G401 (cell line): ENCODE measurements at regions not wholly inside any gene's neighbourhood (a gene's known extent, or its start where the extent isn't known, plus 50 kb on each side); places are given as distances from the start of the nearest gene placed in this dataset.

ENCODE experiments used
- DNase-seq: peaks from one replicate; pipeline ENCODE4 v3.0.0-alpha.2; 2015; ENCODE audit warnings: low spot score
- in situ Hi-C: cut with HindIII; loops from 2 replicates; pipeline ENCODE4 v1.10.0; 2016; ENCODE audit warnings: low sequenced_read_pairs, mixed read lengths

DNA sequence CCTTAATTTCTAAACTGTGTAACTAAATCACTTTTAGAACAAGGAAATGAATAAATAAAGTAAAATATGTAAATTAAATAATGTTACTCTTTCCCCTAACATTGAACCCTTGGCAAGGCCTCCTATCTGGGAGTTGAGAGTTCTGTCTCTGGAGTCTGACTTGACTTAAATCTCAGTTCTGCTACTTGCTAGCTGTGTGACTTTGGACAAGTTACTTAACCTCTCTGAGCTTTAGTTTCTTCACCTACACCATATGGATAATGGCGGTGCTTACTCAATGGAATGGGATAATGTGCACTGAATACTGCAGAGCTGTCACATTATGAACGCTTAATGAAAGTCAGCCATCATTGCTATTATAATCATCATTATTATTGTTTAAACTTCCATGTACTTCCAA, 92.1 kb upstream of the SOD3 start:
- in situ Hi-C loops: no loop called here
- no peak for DNase-seq

DNA sequence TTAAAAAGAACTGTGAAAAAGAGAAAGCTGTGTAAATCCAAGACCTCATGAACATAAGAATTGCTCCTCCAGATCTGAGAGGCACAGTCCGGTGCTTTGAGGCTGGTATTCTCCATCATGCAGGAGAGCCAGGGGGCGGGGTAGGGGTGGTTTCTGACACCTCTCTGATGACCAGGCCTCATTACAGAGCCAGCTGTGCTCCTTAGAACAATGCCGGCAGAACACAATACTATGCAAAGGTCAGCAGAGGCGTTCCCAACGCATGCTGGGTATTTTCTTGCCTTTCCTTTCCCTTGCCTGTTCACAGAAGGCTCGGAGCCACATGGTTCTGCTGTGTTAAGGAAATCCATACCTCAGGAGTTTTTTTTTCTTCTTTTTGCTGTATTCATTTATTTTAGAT, 91.2 kb upstream of the SOD3 start:
- in situ Hi-C loops: no loop called here
- DNase-seq: no peak

DNA sequence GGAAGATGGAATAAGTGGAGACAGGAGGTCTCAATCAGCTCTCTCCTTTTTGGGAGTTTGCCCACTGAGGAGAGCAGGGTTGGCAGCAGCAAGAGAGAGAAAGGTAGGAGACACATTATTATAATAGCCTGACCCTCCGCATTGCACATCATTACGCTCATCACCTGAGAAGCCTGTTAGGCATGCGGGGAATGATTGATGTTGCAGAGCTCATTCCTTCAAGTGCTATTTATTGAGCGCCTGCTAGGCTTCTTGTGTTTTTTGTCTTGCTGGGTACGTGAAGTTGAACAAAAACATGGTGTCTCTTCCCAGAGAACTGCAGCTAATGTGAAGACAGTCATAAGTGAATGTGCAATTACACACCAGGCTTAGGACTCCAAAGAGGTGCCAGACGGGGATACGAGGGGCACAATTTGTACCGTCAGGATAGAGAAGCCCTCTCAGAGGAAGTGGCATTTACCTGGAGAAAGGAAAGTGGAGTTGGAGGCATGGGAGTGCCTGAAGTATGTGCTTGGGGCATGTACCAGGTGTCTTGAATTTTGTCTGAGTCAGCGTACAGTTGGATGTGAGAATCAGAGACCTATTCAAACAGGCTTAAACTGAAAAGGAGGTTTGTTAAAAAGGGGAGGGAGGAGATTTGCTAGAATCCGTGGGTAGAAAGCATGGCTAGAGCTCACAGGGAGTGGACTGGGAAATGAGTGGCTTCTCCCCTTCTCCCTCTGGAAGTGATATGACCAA, 90.2 kb upstream of the SOD3 start:
- no peak for DNase-seq
- in situ Hi-C loops: no loop called here

DNA sequence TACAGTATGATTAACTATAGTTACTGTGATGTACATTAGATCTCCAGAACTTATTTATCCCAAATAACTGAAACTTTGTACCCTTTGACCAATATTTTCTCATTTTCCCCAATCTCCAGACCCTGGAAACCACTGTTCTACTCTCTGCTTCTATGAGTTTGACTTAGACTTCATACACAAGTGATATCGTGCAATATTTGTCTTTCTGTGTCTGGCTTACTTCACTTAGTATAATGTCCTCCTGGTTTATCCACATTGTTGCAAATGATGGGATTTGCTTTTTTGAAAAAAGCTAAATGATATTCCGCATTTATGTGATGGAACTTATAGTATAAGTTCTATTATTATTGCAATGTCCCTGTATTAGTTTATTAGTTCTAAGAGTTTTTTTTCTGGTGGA, 81.8 kb upstream of the SOD3 start:
- in situ Hi-C loops: no loop called here
- DNase-seq: no peak

DNA sequence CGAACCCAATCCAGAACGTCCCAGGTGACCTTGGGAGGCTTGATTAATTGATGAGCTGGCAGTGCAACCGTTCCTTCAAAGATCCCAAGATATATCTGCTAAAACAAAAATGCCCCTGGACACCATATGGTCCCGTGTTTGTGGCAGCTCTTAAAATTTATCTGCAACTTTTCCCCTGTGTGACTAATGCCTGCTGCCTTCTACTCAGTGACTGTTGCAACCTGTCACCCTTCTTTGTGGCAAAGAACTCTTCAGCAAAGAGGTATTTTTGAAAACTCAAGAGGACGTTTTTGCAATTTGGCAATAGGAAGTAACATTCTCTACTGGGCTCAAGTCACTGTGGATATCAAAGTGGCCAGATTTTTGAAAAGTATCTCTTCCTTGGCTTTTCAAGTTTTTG, 75.8 kb upstream of the SOD3 start:
- no peak for DNase-seq
- in situ Hi-C loops: no loop called here

DNA sequence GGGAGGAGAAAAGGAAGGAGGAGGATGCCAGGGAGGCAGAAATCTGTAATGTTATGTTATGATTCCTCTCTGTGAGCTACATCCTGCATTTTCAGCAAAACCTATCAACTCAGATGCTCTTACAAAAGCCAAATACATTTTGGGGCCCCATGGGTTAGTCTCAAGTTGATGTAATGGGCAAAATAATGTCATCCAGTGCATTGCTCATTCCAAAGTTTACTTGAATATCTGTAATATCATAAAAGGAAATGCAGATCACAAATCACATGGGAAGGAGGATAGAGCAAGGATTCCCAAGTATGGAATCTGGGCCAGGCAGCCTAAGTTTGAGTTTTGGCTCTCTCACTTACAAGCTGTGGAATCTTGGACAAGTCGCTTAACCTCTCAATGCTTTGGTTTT, 74.9 kb upstream of the SOD3 start:
- no peak for DNase-seq
- in situ Hi-C loops: no loop called here

DNA sequence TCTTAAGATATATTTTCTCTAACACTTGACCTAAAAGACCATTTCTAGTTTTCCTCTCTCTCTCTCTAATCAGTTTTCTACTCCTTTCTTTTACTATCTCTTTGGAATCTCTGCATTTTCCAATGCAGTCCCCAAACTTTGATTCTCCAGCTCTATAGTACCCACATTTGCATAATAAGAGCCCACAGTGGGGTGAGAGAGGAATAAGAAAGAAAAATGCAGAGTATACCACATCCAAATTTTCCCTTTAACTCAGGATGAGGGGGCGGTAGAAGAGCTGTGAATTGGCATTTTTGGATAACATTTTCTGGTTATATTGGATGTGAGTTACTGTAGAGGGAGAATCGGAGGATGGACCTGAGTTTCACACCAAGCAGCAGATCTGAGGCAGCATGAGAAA, 74.4 kb upstream of the SOD3 start:
- in situ Hi-C loops: no loop called here

GRCh38 chr4:24722026-24722568, 73.3 kb upstream of the SOD3 start:
- in situ Hi-C loops: no loop called here
- no peak for DNase-seq

More for the DNA sequence above, 74.4 kb upstream of the SOD3 start:
- no peak for DNase-seq

DNA sequence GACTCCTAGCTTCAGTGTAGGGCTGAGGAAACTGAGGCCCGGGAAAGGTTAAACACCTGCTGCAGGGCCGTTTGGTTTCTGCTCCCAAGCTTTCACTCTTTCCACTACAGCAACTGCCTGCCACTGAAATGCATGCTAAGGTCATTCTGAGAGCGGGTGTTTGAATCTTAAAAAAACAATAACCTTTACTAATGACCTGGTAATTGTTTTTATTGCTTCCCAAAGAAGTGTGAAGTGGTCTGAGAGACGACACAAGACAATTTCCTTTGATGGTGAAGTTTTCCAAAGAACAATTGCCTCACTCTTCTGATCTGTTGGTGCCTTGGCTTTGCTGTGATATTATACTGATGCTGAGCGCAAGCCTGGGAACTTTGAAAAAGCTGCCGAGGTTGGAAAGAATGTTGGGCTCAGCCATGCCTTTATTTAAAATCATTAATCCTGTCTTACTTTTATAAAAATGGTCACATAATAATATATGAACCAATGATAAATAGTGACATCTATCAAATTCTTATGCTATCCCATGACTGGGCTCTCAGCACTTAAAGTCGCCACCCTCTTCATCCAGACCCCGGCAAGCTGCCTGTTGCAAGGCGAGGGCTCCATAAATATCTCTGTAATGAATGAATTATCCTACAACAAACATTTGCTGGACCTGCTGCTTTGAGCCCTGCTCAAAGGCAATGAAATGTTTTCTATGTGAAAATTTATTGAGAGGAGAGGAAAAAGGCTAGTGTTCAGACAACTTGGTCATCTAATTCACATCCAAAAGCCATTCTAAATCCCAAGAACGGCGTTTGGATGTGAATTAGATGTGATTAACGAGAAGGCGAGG, 67.8 kb upstream of the SOD3 start:
- in situ Hi-C loops: no loop called here

DNA sequence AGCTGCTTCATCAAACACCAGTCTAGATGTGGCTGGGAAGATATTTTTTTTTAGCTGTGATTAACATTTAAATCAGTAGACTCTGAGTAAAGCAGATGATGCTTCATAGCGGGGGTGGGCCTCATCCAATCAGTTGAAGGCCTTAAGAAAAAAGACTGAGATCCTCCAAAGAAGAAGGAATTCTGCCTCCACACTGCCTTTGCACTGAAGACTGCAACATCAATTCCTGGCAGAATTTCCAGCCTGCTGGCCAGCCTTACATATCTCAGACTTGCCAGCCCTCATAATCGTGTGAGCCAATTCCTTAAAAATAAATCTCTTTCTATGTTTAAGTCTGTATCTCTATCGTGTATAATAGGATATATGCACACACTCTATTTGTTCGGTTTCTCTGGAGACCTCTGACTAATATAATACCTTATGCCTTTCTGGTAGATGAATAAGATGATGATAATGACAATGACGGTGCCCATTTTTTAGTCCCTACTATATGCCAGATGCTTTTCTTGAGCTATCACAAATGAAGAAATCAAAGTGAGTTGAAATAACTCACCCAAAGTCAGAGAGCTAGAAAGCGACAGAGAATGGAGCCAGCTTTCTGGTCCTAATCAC, 66.1 kb upstream of the SOD3 start:
- no peak for DNase-seq
- in situ Hi-C loops: no loop called here

More for the DNA sequence above, 67.8 kb upstream of the SOD3 start:
- no peak for DNase-seq

GRCh38 chr4:24730256-24731001, 64.9 kb upstream of the SOD3 start:
- peak; percentile 92 for DNase-seq
- in situ Hi-C loops: no loop called here

- no peak for DNase-seq
- in situ Hi-C loops: no loop called here
Observed at GRCh38 chr4:24731448-24731847, 63.9 kb upstream of the SOD3 start.

DNA sequence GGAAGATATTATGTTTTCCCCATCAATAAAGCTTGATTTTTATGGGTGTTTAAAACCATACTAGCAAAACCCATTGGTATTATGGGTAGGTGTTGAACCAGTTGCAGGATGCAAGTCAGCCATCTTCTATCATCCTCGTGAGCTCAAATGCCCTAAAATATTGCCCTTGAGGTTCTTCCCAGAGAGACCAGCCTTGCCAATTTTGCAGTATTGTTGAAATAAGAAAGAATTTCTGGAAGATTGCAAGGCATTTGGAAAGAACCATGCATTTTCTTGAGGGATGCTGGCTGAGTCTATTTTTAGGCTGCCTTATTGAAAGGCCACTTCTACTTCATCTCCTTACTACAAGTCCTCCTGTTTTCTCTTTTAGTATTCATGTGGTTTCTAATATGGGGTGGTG, 60.9 kb upstream of the SOD3 start:
- in situ Hi-C loops: no loop called here
- no peak for DNase-seq

DNA sequence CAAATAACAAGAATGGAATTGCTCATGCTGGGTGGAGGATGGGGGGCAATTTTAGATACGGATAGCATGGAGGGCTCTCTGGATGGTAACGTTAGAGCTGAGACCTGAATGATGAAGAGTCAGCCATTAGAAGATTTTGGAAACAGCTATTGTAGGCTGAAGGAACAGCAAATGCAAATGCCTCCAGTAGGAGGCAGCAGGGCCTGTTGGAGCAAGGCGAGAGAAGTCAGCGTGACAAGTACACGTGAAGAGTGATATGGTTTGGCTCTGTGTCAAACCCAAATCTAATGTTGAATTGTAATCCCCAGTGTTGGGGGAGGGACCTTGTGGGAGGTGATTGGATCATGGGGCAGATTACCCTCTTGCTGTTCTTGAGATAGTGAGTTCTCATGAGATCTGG, 59.3 kb upstream of the SOD3 start:
- no peak for DNase-seq

DNA sequence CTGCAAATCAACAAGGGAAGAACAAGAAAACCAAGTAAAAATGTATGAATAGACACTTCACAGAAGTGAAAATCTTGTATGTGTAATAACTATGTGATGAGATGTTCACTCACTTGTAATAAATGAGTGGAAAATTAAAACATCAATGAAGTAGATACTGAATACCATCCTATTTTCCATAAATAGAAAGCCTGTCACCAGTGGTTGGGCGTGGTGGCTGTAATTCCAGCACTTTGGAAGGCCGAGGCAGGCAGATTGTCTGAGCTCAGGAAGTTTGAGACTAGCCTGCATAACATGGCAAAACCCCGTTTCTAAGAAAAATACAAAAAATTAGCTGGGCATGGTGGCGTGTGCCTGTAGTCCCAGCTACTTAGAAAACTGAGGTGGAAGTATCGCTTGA, 53.5 kb upstream of the SOD3 start:
- in situ Hi-C loops: no loop called here

More for the DNA sequence above, 59.3 kb upstream of the SOD3 start:
- in situ Hi-C loops: no loop called here

GRCh38 chr4:24742335-24742734, 53.0 kb upstream of the SOD3 start:
- DNase-seq: no peak
- in situ Hi-C loops: no loop called here

More for the DNA sequence above, 53.5 kb upstream of the SOD3 start:
- DNase-seq: no peak

DNA sequence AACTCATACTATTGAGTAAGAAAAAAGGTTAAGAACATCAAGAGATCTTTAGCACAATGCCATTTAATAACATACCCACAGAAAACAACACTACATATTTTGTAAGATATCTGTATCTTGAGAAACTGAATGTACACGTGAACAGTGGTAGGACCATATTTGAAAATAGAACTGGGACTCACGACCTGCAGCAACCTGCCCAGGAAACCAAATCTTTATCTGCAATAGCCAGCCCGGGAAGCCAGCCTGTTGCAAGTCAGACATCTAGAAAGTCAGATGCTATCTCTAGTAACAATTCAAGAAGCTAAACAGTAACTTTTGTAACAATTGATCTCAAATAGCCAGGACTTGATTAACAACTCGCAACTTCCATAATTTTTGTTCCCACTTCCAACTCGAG, 52.6 kb upstream of the SOD3 start:
- in situ Hi-C loops: no loop called here
- no peak for DNase-seq

- in situ Hi-C loops: no loop called here
- no peak for DNase-seq
Observed at GRCh38 chr4:24743206-24743605, 52.2 kb upstream of the SOD3 start.

GRCh38 chr4:24743927-24744326, 51.4 kb upstream of the SOD3 start:
- DNase-seq: no peak

More at GRCh38 chr4:24743927-24744326, 51.4 kb upstream of the SOD3 start:
- in situ Hi-C loops: no loop called here
